Neural progenitor cell (in vitro differentiated cells): ENCODE measurements at regions not wholly inside any gene's neighbourhood (a gene's known extent, or its start where the extent isn't known, plus 50 kb on each side); places are given as distances from the start of the nearest gene placed in this dataset.

Experiments used
- EZH2 ChIP-seq: fragments of 200-600 bp; sonication (generic); IDR thresholded peaks from 2 replicates; pipeline ENCODE4 v1.6.1; 2017; ENCODE audit warnings: antibody characterized with exemption, mild to moderate bottlenecking, moderate library complexity
- EZH2phosphoT487 ChIP-seq: fragments of 200-600 bp; sonication (generic); IDR thresholded peaks from 2 replicates; pipeline ENCODE4 v1.6.1; 2017; ENCODE audit warnings: antibody characterized with exemption
- TF ChIP-seq, protein P1 (sequence below): fragments of 200-600 bp; sonication (generic); IDR thresholded peaks from 2 replicates; pipeline ENCODE4 v1.5.1; 2017; ENCODE audit warnings: antibody characterized with exemption, mild to moderate bottlenecking

GRCh38 chr14:75366963-75367362, 60.9 kb upstream of the JDP2 start:
- TF ChIP-seq, protein P1, sequence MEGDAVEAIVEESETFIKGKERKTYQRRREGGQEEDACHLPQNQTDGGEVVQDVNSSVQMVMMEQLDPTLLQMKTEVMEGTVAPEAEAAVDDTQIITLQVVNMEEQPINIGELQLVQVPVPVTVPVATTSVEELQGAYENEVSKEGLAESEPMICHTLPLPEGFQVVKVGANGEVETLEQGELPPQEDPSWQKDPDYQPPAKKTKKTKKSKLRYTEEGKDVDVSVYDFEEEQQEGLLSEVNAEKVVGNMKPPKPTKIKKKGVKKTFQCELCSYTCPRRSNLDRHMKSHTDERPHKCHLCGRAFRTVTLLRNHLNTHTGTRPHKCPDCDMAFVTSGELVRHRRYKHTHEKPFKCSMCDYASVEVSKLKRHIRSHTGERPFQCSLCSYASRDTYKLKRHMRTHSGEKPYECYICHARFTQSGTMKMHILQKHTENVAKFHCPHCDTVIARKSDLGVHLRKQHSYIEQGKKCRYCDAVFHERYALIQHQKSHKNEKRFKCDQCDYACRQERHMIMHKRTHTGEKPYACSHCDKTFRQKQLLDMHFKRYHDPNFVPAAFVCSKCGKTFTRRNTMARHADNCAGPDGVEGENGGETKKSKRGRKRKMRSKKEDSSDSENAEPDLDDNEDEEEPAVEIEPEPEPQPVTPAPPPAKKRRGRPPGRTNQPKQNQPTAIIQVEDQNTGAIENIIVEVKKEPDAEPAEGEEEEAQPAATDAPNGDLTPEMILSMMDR: no peak
- TF ChIP-seq EZH2: no peak
- TF ChIP-seq EZH2phosphoT487: no peak
